DOHH2 (cell line): ENCODE measurements at regions not wholly inside any gene's neighbourhood (a gene's known extent, or its start where the extent isn't known, plus 50 kb on each side); places are given as distances from the start of the nearest gene placed in this dataset.

ENCODE experiments used
- H3F3A ChIP-seq: fragments of 200-600 bp; sonication (generic), shearing (Covaris generic); 2 replicates; pipeline ENCODE4 v1.6.0; 2016; ENCODE audit warnings: antibody characterized with exemption, mild to moderate bottlenecking; ENCODE audit not compliant: control insufficient read depth, insufficient read depth
- H3K27ac ChIP-seq: fragments of 200-600 bp; sonication (generic); 2 replicates; pipeline ENCODE4 v1.5.1; 2014; ENCODE audit warnings: low read depth, mild to moderate bottlenecking, low read length, moderate library complexity
- H3K27me3 ChIP-seq: fragments of 200-600 bp; sonication (generic); 2 replicates; pipeline ENCODE4 v1.6.1; 2014; ENCODE audit warnings: mild to moderate bottlenecking, low read length, mixed read lengths; ENCODE audit not compliant: control insufficient read depth
- H3K36me3 ChIP-seq: fragments of 200-600 bp; sonication (generic); 2 replicates; pipeline ENCODE4 v1.6.1; 2014; ENCODE audit warnings: mild to moderate bottlenecking, low read length, moderate library complexity, mixed read lengths; ENCODE audit not compliant: control insufficient read depth
- H3K4me1 ChIP-seq: fragments of 200-600 bp; sonication (generic); 2 replicates; pipeline ENCODE4 v1.6.1; 2014; ENCODE audit warnings: mild to moderate bottlenecking, low read length, mixed read lengths; ENCODE audit not compliant: control insufficient read depth
- H3K4me2 ChIP-seq: fragments of 200-600 bp; sonication (generic); 2 replicates; pipeline ENCODE4 v1.6.0; 2014; ENCODE audit warnings: mild to moderate bottlenecking, low read length, moderate library complexity
- H3K4me3 ChIP-seq: fragments of 200-600 bp; sonication (generic); 2 replicates; pipeline ENCODE4 v1.5.1; 2014; ENCODE audit warnings: mild to moderate bottlenecking, low read length, mixed read lengths
- H3K79me2 ChIP-seq: fragments of 200-600 bp; sonication (generic); 2 replicates; pipeline ENCODE4 v1.6.1; 2014; ENCODE audit warnings: mild to moderate bottlenecking, low read length, mixed read lengths; ENCODE audit not compliant: control insufficient read depth
- H3K9me2 ChIP-seq: fragments of 200-600 bp; sonication (generic); replicated peaks from 2 replicates; pipeline ENCODE4 v1.6.1; 2014; ENCODE audit warnings: mild to moderate bottlenecking, low read length, mixed read lengths; ENCODE audit not compliant: control insufficient read depth
- H3K9me3 ChIP-seq: fragments of 200-600 bp; sonication (generic); 2 replicates; pipeline ENCODE4 v1.6.1; 2014; ENCODE audit warnings: antibody characterized with exemption, low read length, mixed read lengths; ENCODE audit not compliant: control insufficient read depth, insufficient read depth
- H4K20me1 ChIP-seq: fragments of 200-600 bp; sonication (generic); 2 replicates; pipeline ENCODE4 v1.6.0; 2014; ENCODE audit warnings: low read depth, mild to moderate bottlenecking, antibody characterized with exemption, low read length, moderate library complexity; ENCODE audit not compliant: control insufficient read depth, insufficient read depth
- CTCF ChIP-seq: fragments of 200-600 bp; sonication (generic); IDR thresholded peaks from one replicate; pipeline ENCODE4 v1.5.1; 2014; ENCODE audit warnings: antibody characterized with exemption, mild to moderate bottlenecking, low read depth, low read length; ENCODE audit not compliant: poor library complexity, severe bottlenecking
- EZH2phosphoT487 ChIP-seq: fragments of 200-600 bp; sonication (generic); IDR thresholded peaks from 2 replicates; pipeline ENCODE4 v1.6.1; 2017; ENCODE audit warnings: borderline replicate concordance, mild to moderate bottlenecking, antibody characterized with exemption, low read length, moderate library complexity, mixed read lengths

GRCh38 chrX:140342410-140342809 lies 162.5 kb downstream of the SOX3 start:
- Histone ChIP-seq H3F3A (no peaks in the 10 kb centered on the region), H3K4me1 (no peaks in the 10 kb centered on the region), H3K36me3 (no peaks in the 10 kb centered on the region), H3K27me3 (no peaks in the 10 kb centered on the region), H3K27ac (no peak overlapping the region), H3K4me3 (no peak overlapping the region), H3K9me3 (no peaks in the 10 kb centered on the region), H3K79me2 (no peaks in the 10 kb centered on the region), H4K20me1 (no peaks in the 10 kb centered on the region), H3K9me2 (no peaks in the 10 kb centered on the region), H3K4me2 (no peak overlapping the region)
- TF ChIP-seq CTCF (no peak), EZH2phosphoT487 (no peak)

GRCh38 chrX:140337263-140337662 lies 167.6 kb downstream of the SOX3 start:
- no peaks in the 10 kb centered on the region for H3K9me2 ChIP-seq
- H3K36me3 ChIP-seq: no peaks in the 10 kb centered on the region
- no peak overlapping the region for H3K27ac ChIP-seq
- no peaks in the 10 kb centered on the region for H3K9me3 ChIP-seq
- H4K20me1 ChIP-seq: no peaks in the 10 kb centered on the region
- H3K4me2 ChIP-seq: no peak overlapping the region
- H3F3A ChIP-seq: no peaks in the 10 kb centered on the region
- TF ChIP-seq EZH2phosphoT487: no peak
- TF ChIP-seq CTCF: no peak
- no peaks in the 10 kb centered on the region for H3K4me1 ChIP-seq
- no peak overlapping the region for H3K4me3 ChIP-seq
- H3K27me3 ChIP-seq: no peaks in the 10 kb centered on the region
- no peaks in the 10 kb centered on the region for H3K79me2 ChIP-seq

- Histone ChIP-seq H3K4me1 (no peaks in the 10 kb centered on the region), H3K36me3 (no peaks in the 10 kb centered on the region), H3K27me3 (no peaks in the 10 kb centered on the region), H3K9me3 (no peaks in the 10 kb centered on the region), H3K9me2 (no peaks in the 10 kb centered on the region), H3F3A (no peaks in the 10 kb centered on the region), H3K79me2 (no peaks in the 10 kb centered on the region), H3K4me2 (no peak overlapping the region), H3K27ac (no peak overlapping the region), H4K20me1 (no peaks in the 10 kb centered on the region), H3K4me3 (no peak overlapping the region)
- TF ChIP-seq CTCF (no peak), EZH2phosphoT487 (no peak)
Measured at GRCh38 chrX:140318296-140318695, 186.6 kb downstream of the SOX3 start.

GRCh38 chrX:140317462-140317861 lies 187.4 kb downstream of the SOX3 start:
- Histone ChIP-seq H3K36me3 (no peaks in the 10 kb centered on the region), H4K20me1 (no peaks in the 10 kb centered on the region), H3K9me3 (no peaks in the 10 kb centered on the region), H3K9me2 (no peaks in the 10 kb centered on the region), H3K4me2 (no peak overlapping the region), H3K79me2 (no peaks in the 10 kb centered on the region), H3K4me3 (no peak overlapping the region), H3K27ac (no peak overlapping the region), H3F3A (no peaks in the 10 kb centered on the region), H3K4me1 (no peaks in the 10 kb centered on the region), H3K27me3 (no peaks in the 10 kb centered on the region)
- TF ChIP-seq CTCF: no peak
- no peak for TF ChIP-seq EZH2phosphoT487
